OCI-LY3 (cell line): ENCODE measurements at regions not wholly inside any gene's neighbourhood (a gene's known extent, or its start where the extent isn't known, plus 50 kb on each side); places are given as distances from the start of the nearest gene placed in this dataset.

Experiments
- H2AFZ ChIP-seq: fragments of 200-600, 300-600 bp; shearing (Covaris generic); 2 replicates; pipeline ENCODE4 v1.6.0; 2014; ENCODE audit warnings: antibody characterized with exemption, low read depth, low read length
- H3K27ac ChIP-seq: fragments of 200-600, 300-600 bp; sonication (generic); 2 replicates; pipeline ENCODE4 v1.5.1; 2014; ENCODE audit warnings: mild to moderate bottlenecking, low read length, moderate library complexity, mixed read lengths
- H3K27me3 ChIP-seq: fragments of 200-600, 300-600 bp; sonication (generic); 2 replicates; pipeline ENCODE4 v1.6.1; 2014; ENCODE audit warnings: low read depth, low read length, mixed read lengths
- H3K36me3 ChIP-seq: fragments of 200-600, 300-600 bp; sonication (generic); replicated peaks from 2 replicates; pipeline ENCODE3; 2014; ENCODE audit warnings: low read depth, low read length, mixed read lengths
- H3K4me1 ChIP-seq: fragments of 300-600, 200-600 bp; sonication (generic); 2 replicates; pipeline ENCODE4 v1.6.1; 2014; ENCODE audit warnings: low read length, mixed read lengths
- H3K4me2 ChIP-seq: fragments of 200-600, 300-600 bp; sonication (generic); 2 replicates; pipeline ENCODE4 v1.6.1; 2014; ENCODE audit warnings: low read length, mixed read lengths
- H3K4me3 ChIP-seq: fragments of 300-600, 200-600 bp; sonication (generic); 2 replicates; pipeline ENCODE4 v1.5.1; 2014; ENCODE audit warnings: antibody characterized with exemption, mild to moderate bottlenecking, low read length, moderate library complexity
- H3K79me2 ChIP-seq: fragments of 300-600, 200-600 bp; shearing (Covaris generic); 2 replicates; pipeline ENCODE4 v1.6.1; 2014; ENCODE audit warnings: mild to moderate bottlenecking, low read length, mixed read lengths
- H3K9ac ChIP-seq: fragments of 300-600, 200-600 bp; shearing (Covaris generic); 2 replicates; pipeline ENCODE4 v1.6.0; 2014; ENCODE audit warnings: mild to moderate bottlenecking, low read length, moderate library complexity
- H3K9me3 ChIP-seq: fragments of 200-600, 300-600 bp; shearing (Covaris generic); 2 replicates; pipeline ENCODE4 v1.6.1; 2014; ENCODE audit warnings: low read length, mixed read lengths; ENCODE audit not compliant: insufficient read depth
- H4K20me1 ChIP-seq: fragments of 200-600, 300-600 bp; sonication (generic); 2 replicates; pipeline ENCODE4 v1.6.1; 2016; ENCODE audit warnings: low read length, mixed read lengths; ENCODE audit not compliant: insufficient read depth
- EZH2phosphoT487 ChIP-seq: fragments of 200-600 bp; shearing (Covaris generic); IDR thresholded peaks from 2 replicates; pipeline ENCODE4 v1.6.1; 2018; ENCODE audit warnings: antibody characterized with exemption, mixed run types, low read depth
- TF ChIP-seq, protein P1 (sequence below): fragments of 200-600, 300-600 bp; sonication (generic); IDR thresholded peaks from 2 replicates; pipeline ENCODE4 v1.5.1; 2014; ENCODE audit warnings: antibody characterized with exemption, low read length, low read depth

DNA sequence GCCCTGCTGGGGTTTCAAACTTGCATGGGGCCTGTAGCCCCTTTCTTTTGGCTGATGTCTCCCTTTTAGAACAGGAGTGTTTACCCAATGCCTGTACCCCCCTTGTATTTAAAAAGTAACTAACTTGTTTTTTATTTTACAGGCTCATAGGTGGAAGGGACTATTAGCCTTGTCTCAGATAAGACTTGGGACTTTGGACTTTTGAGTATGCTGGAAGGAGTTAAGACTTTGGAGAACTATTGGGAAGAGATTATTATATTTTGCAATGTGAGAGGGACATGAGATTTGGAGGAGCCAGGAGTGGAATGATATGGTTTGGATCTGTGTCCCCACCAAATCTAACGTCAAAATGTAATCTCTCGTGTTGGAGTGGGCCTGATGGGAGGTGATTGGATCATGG is 314.9 kb upstream of the SP8 start:
- Histone ChIP-seq H3K79me2 (no peaks in the 10 kb centered on the region), H3K9ac (no peak overlapping the region), H3K27me3 (no peaks in the 10 kb centered on the region), H3K27ac (no peak overlapping the region), H3K36me3 (no peaks in the 10 kb centered on the region), H3K4me2 (no peak overlapping the region), H2AFZ (no peak overlapping the region), H3K4me3 (no peak overlapping the region), H4K20me1 (no peaks in the 10 kb centered on the region), H3K4me1 (peaks cover 15% of the 10 kb centered on the region), H3K9me3 (no peaks in the 10 kb centered on the region)
- TF ChIP-seq EZH2phosphoT487 = no peak
- TF ChIP-seq, protein P1, sequence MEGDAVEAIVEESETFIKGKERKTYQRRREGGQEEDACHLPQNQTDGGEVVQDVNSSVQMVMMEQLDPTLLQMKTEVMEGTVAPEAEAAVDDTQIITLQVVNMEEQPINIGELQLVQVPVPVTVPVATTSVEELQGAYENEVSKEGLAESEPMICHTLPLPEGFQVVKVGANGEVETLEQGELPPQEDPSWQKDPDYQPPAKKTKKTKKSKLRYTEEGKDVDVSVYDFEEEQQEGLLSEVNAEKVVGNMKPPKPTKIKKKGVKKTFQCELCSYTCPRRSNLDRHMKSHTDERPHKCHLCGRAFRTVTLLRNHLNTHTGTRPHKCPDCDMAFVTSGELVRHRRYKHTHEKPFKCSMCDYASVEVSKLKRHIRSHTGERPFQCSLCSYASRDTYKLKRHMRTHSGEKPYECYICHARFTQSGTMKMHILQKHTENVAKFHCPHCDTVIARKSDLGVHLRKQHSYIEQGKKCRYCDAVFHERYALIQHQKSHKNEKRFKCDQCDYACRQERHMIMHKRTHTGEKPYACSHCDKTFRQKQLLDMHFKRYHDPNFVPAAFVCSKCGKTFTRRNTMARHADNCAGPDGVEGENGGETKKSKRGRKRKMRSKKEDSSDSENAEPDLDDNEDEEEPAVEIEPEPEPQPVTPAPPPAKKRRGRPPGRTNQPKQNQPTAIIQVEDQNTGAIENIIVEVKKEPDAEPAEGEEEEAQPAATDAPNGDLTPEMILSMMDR = no peak

DNA sequence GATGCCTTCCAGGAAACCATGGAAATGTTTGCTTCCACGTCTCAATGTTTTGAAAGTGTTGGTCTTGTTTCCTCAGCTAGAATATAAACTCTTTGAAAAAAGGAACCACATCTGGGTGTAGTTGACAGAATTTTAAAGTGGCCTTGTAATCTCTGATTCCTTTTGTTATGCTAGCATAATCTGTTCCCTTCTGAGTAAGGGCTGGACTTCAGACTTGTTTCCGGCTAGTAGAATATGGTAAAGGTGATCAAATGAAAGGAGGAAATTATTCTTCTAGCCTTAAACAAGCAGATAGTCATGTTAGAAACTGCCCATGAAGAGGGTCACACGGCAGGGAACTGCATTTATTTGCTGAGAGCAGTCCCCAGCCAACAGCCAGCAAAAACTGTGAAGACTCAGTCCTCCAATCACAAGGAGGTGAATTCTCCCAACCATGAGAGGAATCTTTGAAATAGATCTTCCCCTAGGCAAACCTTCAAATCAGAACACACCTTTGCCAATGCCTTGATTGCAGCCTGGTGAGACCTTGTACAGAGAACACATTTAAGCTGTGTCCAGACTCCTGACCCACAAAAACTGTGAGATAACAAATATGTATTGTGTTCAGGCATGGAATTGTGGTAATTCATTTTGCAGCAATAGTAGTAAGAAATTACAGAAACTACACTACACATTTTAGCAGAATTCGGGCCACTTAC is 316.9 kb upstream of the SP8 start:
- Histone ChIP-seq H3K27ac (no peak overlapping the region), H3K9me3 (no peaks in the 10 kb centered on the region), H2AFZ (no peak overlapping the region), H3K9ac (no peak overlapping the region), H3K79me2 (no peaks in the 10 kb centered on the region), H3K36me3 (no peaks in the 10 kb centered on the region), H3K27me3 (no peaks in the 10 kb centered on the region), H3K4me2 (no peak overlapping the region), H3K4me1 (peaks cover 15% of the 10 kb centered on the region), H4K20me1 (no peaks in the 10 kb centered on the region), H3K4me3 (no peak overlapping the region)
- TF ChIP-seq EZH2phosphoT487 = no peak
- TF ChIP-seq, protein P1 = no peak

DNA sequence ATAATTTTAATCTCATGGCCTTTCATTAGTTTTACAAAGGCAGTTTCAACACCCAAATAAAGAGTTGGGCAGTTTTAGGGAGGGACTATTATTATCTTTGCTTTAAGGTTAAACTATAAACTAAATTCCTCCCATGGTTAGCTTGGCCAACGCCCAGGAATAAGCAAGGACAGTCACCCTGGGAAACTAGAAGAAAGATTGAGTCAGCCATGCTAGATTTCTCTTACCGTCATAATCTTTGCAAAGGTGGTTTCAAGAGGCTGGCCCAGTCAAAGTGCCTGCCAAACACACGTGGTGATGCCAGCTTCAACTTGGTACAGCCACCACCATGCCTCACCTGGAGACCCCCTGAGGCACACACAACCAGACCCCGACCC is 317.4 kb upstream of the SP8 start:
- H3K9ac ChIP-seq = no peak overlapping the region
- no peaks in the 10 kb centered on the region for H3K27me3 ChIP-seq
- no peaks in the 10 kb centered on the region for H4K20me1 ChIP-seq
- no peak overlapping the region for H3K4me3 ChIP-seq
- peaks cover 12% of the 10 kb centered on the region for H3K4me1 ChIP-seq
- H3K79me2 ChIP-seq = no peaks in the 10 kb centered on the region
- H3K9me3 ChIP-seq = no peaks in the 10 kb centered on the region
- no peak overlapping the region for H3K27ac ChIP-seq
- TF ChIP-seq, protein P1 = no peak
- no peak for TF ChIP-seq EZH2phosphoT487
- no peaks in the 10 kb centered on the region for H3K36me3 ChIP-seq
- no peak overlapping the region for H3K4me2 ChIP-seq
- H2AFZ ChIP-seq = no peak overlapping the region

DNA sequence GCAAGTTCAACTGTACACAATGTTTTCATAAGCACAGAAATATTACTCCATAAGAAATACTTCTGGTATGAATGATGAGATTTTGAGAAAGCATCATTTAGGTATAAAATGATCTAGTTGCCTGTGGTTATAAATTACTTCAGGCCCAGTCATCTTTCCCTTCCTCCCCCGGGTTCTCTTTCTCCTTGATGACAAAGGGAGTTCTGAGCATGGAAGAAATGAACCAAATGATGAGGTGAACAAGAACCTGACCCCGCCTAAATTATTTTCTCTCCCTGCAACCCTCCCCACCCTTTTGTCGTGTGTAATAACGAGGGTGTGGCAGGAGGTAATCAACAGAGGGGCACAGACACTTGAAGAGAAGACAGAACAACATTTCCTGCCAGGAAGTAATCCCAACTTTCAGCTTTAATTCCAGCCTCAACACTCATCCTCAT is 319.6 kb upstream of the SP8 start:
- H3K36me3 ChIP-seq = no peaks in the 10 kb centered on the region
- no peaks in the 10 kb centered on the region for H3K27me3 ChIP-seq
- TF ChIP-seq, protein P1 = no peak
- TF ChIP-seq EZH2phosphoT487 = no peak
- no peak overlapping the region for H3K27ac ChIP-seq
- H3K4me3 ChIP-seq = no peak overlapping the region
- no peaks in the 10 kb centered on the region for H3K79me2 ChIP-seq
- H2AFZ ChIP-seq = no peak overlapping the region
- no peak overlapping the region for H3K4me2 ChIP-seq
- no peak overlapping the region for H3K9ac ChIP-seq
- H3K9me3 ChIP-seq = no peaks in the 10 kb centered on the region
- H4K20me1 ChIP-seq = no peaks in the 10 kb centered on the region
- H3K4me1 ChIP-seq = no peaks in the 10 kb centered on the region
